Gastroesophageal sphincter (tissue), 4 donors: ENCODE measurements at regions not wholly inside any gene's neighbourhood (a gene's known extent, or its start where the extent isn't known, plus 50 kb on each side); places are given as distances from the start of the nearest gene placed in this dataset.

Experiments
- ATAC-seq: fragments of 150-250 bp; one replicate; pipeline ENCODE4 v1.9.1; 2016; ENCODE audit warnings: mild to moderate bottlenecking, moderate library complexity
- H3K27ac ChIP-seq, 4 donors: fragments of 200-600 bp; sonication (generic) in 3 of 4; 1 replicate in 3 of 4; 2 replicates in 1 of 4; pipeline ENCODE4 v1.5.1; 2016 to 2019
- H3K27me3 ChIP-seq: fragments of 200-600 bp; sonication (generic); one replicate; pipeline ENCODE4 v1.5.1; 2019
- H3K36me3 ChIP-seq, 2 donors: fragments of 200-600 bp; sonication (generic); one replicate each; pipeline ENCODE4 v1.5.1; 2019; ENCODE audit warnings: control low read depth in 1 of 2
- H3K4me1 ChIP-seq, 3 donors: fragments of 200-600 bp; sonication (generic); 1 replicate in 2 of 3; 2 replicates in 1 of 3; pipeline ENCODE4 v1.5.1; 2016 to 2019; ENCODE audit warnings: control low read depth in 2 of 3
- H3K4me3 ChIP-seq, 2 donors: fragments of 200-600 bp; sonication (generic); one replicate each; pipeline ENCODE4 v1.5.1; 2019; ENCODE audit warnings: mild to moderate bottlenecking in 1 of 2, moderate library complexity in 1 of 2
- H3K9me3 ChIP-seq, 3 donors: fragments of 200-600 bp; sonication (generic); one replicate each; pipeline ENCODE4 v1.5.1; 2017 to 2019; ENCODE audit warnings: control low read depth in 2 of 3
- CTCF ChIP-seq, 4 experiments: fragments of 200-600 bp in 2 of 4; fragments of 450-650 bp in 2 of 4; sonication (generic) in 1 of 4; IDR thresholded peaks; one replicate each; pipeline ENCODE4 v1.5.1; 2017 to 2019; ENCODE audit warnings: antibody characterized with exemption in 4 of 4, mild to moderate bottlenecking in 2 of 4, moderate library complexity in 2 of 4
- EP300 ChIP-seq: sonication (generic); formaldehyde crosslinking; IDR thresholded peaks from one replicate; pipeline ENCODE4 v1.6.1; 2017; ENCODE audit warnings: antibody characterized with exemption, mild to moderate bottlenecking
- POLR2A ChIP-seq, 2 donors: fragments of 450-650 bp; IDR thresholded peaks; one replicate each; pipeline ENCODE4 v1.6.1; 2017; ENCODE audit warnings: antibody characterized with exemption in 2 of 2, mild to moderate bottlenecking in 2 of 2, moderate library complexity in 1 of 2
- POLR2AphosphoS5 ChIP-seq: sonication (generic); formaldehyde crosslinking; IDR thresholded peaks from one replicate; pipeline ENCODE4 v1.6.1; 2017; ENCODE audit warnings: antibody characterized with exemption
- WGBS, 2 donors: methylation state at CpG; one replicate each; pipeline ENCODE4 v1.1.5; 2018; ENCODE audit warnings: low coverage in 1 of 2; 5-methylcytosine and 5-hydroxymethylcytosine counted together

GRCh38 chr1:80245813-80246212 is 1239.3 kb upstream of the ADGRL4 start:
- 84 to 90% methylated on average over 2 of the region's 2 CpGs for WGBS, 2 donors

GRCh38 chr1:80244372-80244771 is 1237.8 kb upstream of the ADGRL4 start:
- Histone ChIP-seq H3K4me3 (no peak overlapping the region), H3K9me3 (no peaks in the 10 kb centered on the region), H3K27me3 (no peaks in the 10 kb centered on the region), H3K4me1 (no peaks in the 10 kb centered on the region), H3K36me3 (no peaks in the 10 kb centered on the region), H3K27ac (no peak overlapping the region)
- WGBS, 2 donors: 100% methylated on average over 1 of the region's 1 CpG
- TF ChIP-seq CTCF (IDR thresholded peaks at IDR 0.05) (no peak), POLR2AphosphoS5 (no peak), POLR2A (IDR thresholded peaks at IDR 0.05) (no peak), EP300 (no peak)
- ATAC-seq: no peak

More at GRCh38 chr1:80245813-80246212, 1239.3 kb upstream of the ADGRL4 start:
- H3K27ac ChIP-seq: no peak overlapping the region
- ATAC-seq: no peak
- no peaks in the 10 kb centered on the region for H3K9me3 ChIP-seq
- TF ChIP-seq POLR2A (IDR thresholded peaks at IDR 0.05): no peak
- no peak for TF ChIP-seq EP300
- no peak for TF ChIP-seq POLR2AphosphoS5
- TF ChIP-seq CTCF (IDR thresholded peaks at IDR 0.05): no peak
- no peaks in the 10 kb centered on the region for H3K27me3 ChIP-seq
- no peaks in the 10 kb centered on the region for H3K4me1 ChIP-seq
- no peak overlapping the region for H3K4me3 ChIP-seq
- no peaks in the 10 kb centered on the region for H3K36me3 ChIP-seq

GRCh38 chr1:80241566-80241965 is 1235.0 kb upstream of the ADGRL4 start:
- no peaks in the 10 kb centered on the region for H3K27me3 ChIP-seq
- ATAC-seq: no peak
- no peak overlapping the region for H3K27ac ChIP-seq
- no peaks in the 10 kb centered on the region for H3K4me1 ChIP-seq
- TF ChIP-seq EP300: no peak
- no peak for TF ChIP-seq POLR2AphosphoS5
- TF ChIP-seq CTCF (IDR thresholded peaks at IDR 0.05): no peak
- TF ChIP-seq POLR2A (IDR thresholded peaks at IDR 0.05): no peak
- H3K9me3 ChIP-seq: no peaks in the 10 kb centered on the region
- H3K4me3 ChIP-seq: no peak overlapping the region
- no peaks in the 10 kb centered on the region for H3K36me3 ChIP-seq
- 80 to 92% methylated on average over 1 of the region's 1 CpG for WGBS, 2 donors

- TF ChIP-seq CTCF (IDR thresholded peaks at IDR 0.05): no peak
- no peak for TF ChIP-seq EP300
- TF ChIP-seq POLR2AphosphoS5: no peak
- no peak for TF ChIP-seq POLR2A (IDR thresholded peaks at IDR 0.05)
- Histone ChIP-seq H3K36me3 (no peaks in the 10 kb centered on the region), H3K4me1 (no peaks in the 10 kb centered on the region), H3K9me3 (no peaks in the 10 kb centered on the region), H3K27me3 (no peaks in the 10 kb centered on the region), H3K4me3 (no peak overlapping the region), H3K27ac (no peak overlapping the region)
- no peak for ATAC-seq
- WGBS, 2 donors: 20 to 22% methylated on average over 2 of the region's 2 CpGs
These were observed 1219.0 kb upstream of the ADGRL4 start for GRCh38 chr1:80225510-80225909.

- TF ChIP-seq CTCF (IDR thresholded peaks at IDR 0.05) (no peak), POLR2A (IDR thresholded peaks at IDR 0.05) (no peak)
- no peaks in the 10 kb centered on the region for H3K36me3 ChIP-seq
- H3K9me3 ChIP-seq: no peaks in the 10 kb centered on the region
- H3K4me1 ChIP-seq: peaks cover 0 to 11% (median 0%) of the 10 kb centered on the region in 3 donors
- no peak for ATAC-seq
- no peak overlapping the region for H3K27ac ChIP-seq
- no peak overlapping the region for H3K4me3 ChIP-seq
- WGBS, 2 donors: 97 to 98% methylated on average over 4 of the region's 4 CpGs
- H3K27me3 ChIP-seq: no peaks in the 10 kb centered on the region
These were observed 1214.8 kb upstream of the ADGRL4 start for GRCh38 chr1:80221319-80221718.
